ENCODE measurements at regions not wholly inside any gene's neighbourhood (a gene's known extent, or its start where the extent isn't known, plus 50 kb on each side); places are given as distances from the start of the nearest gene placed in this dataset.

- Histone ChIP-seq H3K36me3 (ENCODE audit: control insufficient read depth, insufficient read depth, low read length) (no peaks in the 10 kb centered on the region), H3K9me3 (ENCODE audit: control insufficient read depth, low read length) (no peaks in the 10 kb centered on the region), H3K4me1 (ENCODE audit: control insufficient read depth, insufficient read depth, low read length, poor library complexity, severe bottlenecking) (peaks cover 13% of the 10 kb centered on the region), H3K4me3 (ENCODE audit: extremely low read depth, insufficient read depth, low read length, poor library complexity, severe bottlenecking) (no peak overlapping the region), H3K27ac (ENCODE audit: low read depth, low read length, severe bottlenecking) (no peak overlapping the region)
- 90 to 100% methylated on average over 4 of the region's 4 CpGs for WGBS, 2 experiments (ENCODE audit: insufficient coverage in 2 of 2)
These were observed 82.2 kb upstream of the HSPA9 start for GRCh38 chr5:138657360-138657759.

- WGBS, 2 experiments (ENCODE audit: insufficient coverage in 2 of 2) = 83 to 88% methylated on average over 2 to 3 of the region's 4 CpGs
- H3K4me3 ChIP-seq (ENCODE audit: extremely low read depth, insufficient read depth, low read length, poor library complexity, severe bottlenecking) = no peak overlapping the region
These were observed 81.7 kb upstream of the HSPA9 start for GRCh38 chr5:138656916-138657315.

GRCh38 chr5:138655530-138656190, 80.5 kb upstream of the HSPA9 start:
- WGBS, 2 experiments (ENCODE audit: insufficient coverage in 2 of 2) = 92 to 96% methylated on average over 4 of the region's 6 CpGs
- H3K27ac ChIP-seq (ENCODE audit: low read depth, low read length, severe bottlenecking) = no peak overlapping the region
- H3K9me3 ChIP-seq (ENCODE audit: control insufficient read depth, low read length) = no peaks in the 10 kb centered on the region
- peaks cover 17% of the 10 kb centered on the region for H3K4me1 ChIP-seq (ENCODE audit: control insufficient read depth, insufficient read depth, low read length, poor library complexity, severe bottlenecking)
- H3K36me3 ChIP-seq (ENCODE audit: control insufficient read depth, insufficient read depth, low read length) = no peaks in the 10 kb centered on the region
- H3K4me3 ChIP-seq (ENCODE audit: extremely low read depth, insufficient read depth, low read length, poor library complexity, severe bottlenecking) = no peak overlapping the region

More at GRCh38 chr5:138656916-138657315, 81.7 kb upstream of the HSPA9 start:
- Histone ChIP-seq H3K4me1 (ENCODE audit: control insufficient read depth, insufficient read depth, low read length, poor library complexity, severe bottlenecking) (peaks cover 13% of the 10 kb centered on the region), H3K9me3 (ENCODE audit: control insufficient read depth, low read length) (no peaks in the 10 kb centered on the region), H3K27ac (ENCODE audit: low read depth, low read length, severe bottlenecking) (no peak overlapping the region), H3K36me3 (ENCODE audit: control insufficient read depth, insufficient read depth, low read length) (no peaks in the 10 kb centered on the region)

- H3K36me3 ChIP-seq (ENCODE audit: control insufficient read depth, insufficient read depth, low read length) = no peaks in the 10 kb centered on the region
- H3K4me1 ChIP-seq (ENCODE audit: control insufficient read depth, insufficient read depth, low read length, poor library complexity, severe bottlenecking) = peaks cover 17% of the 10 kb centered on the region
- 61 to 86% methylated on average over 1 to 5 of the region's 8 CpGs for WGBS, 2 experiments (ENCODE audit: insufficient coverage in 2 of 2)
- H3K4me3 ChIP-seq (ENCODE audit: extremely low read depth, insufficient read depth, low read length, poor library complexity, severe bottlenecking) = no peak overlapping the region
- no peaks in the 10 kb centered on the region for H3K9me3 ChIP-seq (ENCODE audit: control insufficient read depth, low read length)
- H3K27ac ChIP-seq (ENCODE audit: low read depth, low read length, severe bottlenecking) = no peak overlapping the region
These were observed 79.2 kb upstream of the HSPA9 start for GRCh38 chr5:138654281-138654867.

GRCh38 chr5:138653502-138653901, 78.3 kb upstream of the HSPA9 start:
- Histone ChIP-seq H3K4me3 (ENCODE audit: extremely low read depth, insufficient read depth, low read length, poor library complexity, severe bottlenecking) (no peak overlapping the region), H3K36me3 (ENCODE audit: control insufficient read depth, insufficient read depth, low read length) (no peaks in the 10 kb centered on the region), H3K27ac (ENCODE audit: low read depth, low read length, severe bottlenecking) (no peak overlapping the region), H3K9me3 (ENCODE audit: control insufficient read depth, low read length) (no peaks in the 10 kb centered on the region), H3K4me1 (ENCODE audit: control insufficient read depth, insufficient read depth, low read length, poor library complexity, severe bottlenecking) (peaks cover 17% of the 10 kb centered on the region)
- 56 to 72% methylated on average over 2 to 3 of the region's 4 CpGs for WGBS, 2 experiments (ENCODE audit: insufficient coverage in 2 of 2)

GRCh38 chr5:138651767-138652117, 76.5 kb upstream of the HSPA9 start:
- Histone ChIP-seq H3K27ac (ENCODE audit: low read depth, low read length, severe bottlenecking) (no peak overlapping the region), H3K9me3 (ENCODE audit: control insufficient read depth, low read length) (no peaks in the 10 kb centered on the region), H3K4me1 (ENCODE audit: control insufficient read depth, insufficient read depth, low read length, poor library complexity, severe bottlenecking) (peaks cover 22% of the 10 kb centered on the region), H3K4me3 (ENCODE audit: extremely low read depth, insufficient read depth, low read length, poor library complexity, severe bottlenecking) (no peak overlapping the region), H3K36me3 (ENCODE audit: control insufficient read depth, insufficient read depth, low read length) (no peaks in the 10 kb centered on the region)
- WGBS, 2 experiments (ENCODE audit: insufficient coverage in 2 of 2) = 80 to 98% methylated on average over 3 to 5 of the region's 6 CpGs

- Histone ChIP-seq H3K4me3 (ENCODE audit: extremely low read depth, insufficient read depth, low read length, poor library complexity, severe bottlenecking) (no peak overlapping the region), H3K4me1 (ENCODE audit: control insufficient read depth, insufficient read depth, low read length, poor library complexity, severe bottlenecking) (peaks cover 22% of the 10 kb centered on the region), H3K36me3 (ENCODE audit: control insufficient read depth, insufficient read depth, low read length) (no peaks in the 10 kb centered on the region), H3K27ac (ENCODE audit: low read depth, low read length, severe bottlenecking) (no peak overlapping the region), H3K9me3 (ENCODE audit: control insufficient read depth, low read length) (no peaks in the 10 kb centered on the region)
- WGBS, 2 experiments (ENCODE audit: insufficient coverage in 2 of 2) = 88 to 93% methylated on average over 6 to 10 of the region's 14 CpGs
These were observed 76.0 kb upstream of the HSPA9 start for GRCh38 chr5:138651058-138651766.

GRCh38 chr5:138650196-138650595, 75.0 kb upstream of the HSPA9 start:
- Histone ChIP-seq H3K27ac (ENCODE audit: low read depth, low read length, severe bottlenecking) (no peak overlapping the region), H3K4me3 (ENCODE audit: extremely low read depth, insufficient read depth, low read length, poor library complexity, severe bottlenecking) (no peak overlapping the region), H3K9me3 (ENCODE audit: control insufficient read depth, low read length) (no peaks in the 10 kb centered on the region), H3K4me1 (ENCODE audit: control insufficient read depth, insufficient read depth, low read length, poor library complexity, severe bottlenecking) (peaks cover 22% of the 10 kb centered on the region), H3K36me3 (ENCODE audit: control insufficient read depth, insufficient read depth, low read length) (no peaks in the 10 kb centered on the region)
- 74 to 89% methylated on average over 3 of the region's 7 CpGs for WGBS, 2 experiments (ENCODE audit: insufficient coverage in 2 of 2)

GRCh38 chr5:138649775-138650174, 74.6 kb upstream of the HSPA9 start:
- Histone ChIP-seq H3K9me3 (ENCODE audit: control insufficient read depth, low read length) (no peaks in the 10 kb centered on the region), H3K4me3 (ENCODE audit: extremely low read depth, insufficient read depth, low read length, poor library complexity, severe bottlenecking) (no peak overlapping the region), H3K27ac (ENCODE audit: low read depth, low read length, severe bottlenecking) (no peak overlapping the region), H3K36me3 (ENCODE audit: control insufficient read depth, insufficient read depth, low read length) (no peaks in the 10 kb centered on the region), H3K4me1 (ENCODE audit: control insufficient read depth, insufficient read depth, low read length, poor library complexity, severe bottlenecking) (peaks cover 22% of the 10 kb centered on the region)
- WGBS, 2 experiments (ENCODE audit: insufficient coverage in 2 of 2) = 46% methylated on average over 2 of the region's 3 CpGs; no CpG with 5 or more reads in 1 of the 2 experiments

- 61 to 66% methylated on average over 8 of the region's 9 CpGs for WGBS, 2 experiments (ENCODE audit: insufficient coverage in 2 of 2)
- peaks cover 17% of the 10 kb centered on the region for H3K4me1 ChIP-seq (ENCODE audit: control insufficient read depth, insufficient read depth, low read length, poor library complexity, severe bottlenecking)
- no peak overlapping the region for H3K27ac ChIP-seq (ENCODE audit: low read depth, low read length, severe bottlenecking)
- no peaks in the 10 kb centered on the region for H3K9me3 ChIP-seq (ENCODE audit: control insufficient read depth, low read length)
- no peak overlapping the region for H3K4me3 ChIP-seq (ENCODE audit: extremely low read depth, insufficient read depth, low read length, poor library complexity, severe bottlenecking)
- H3K36me3 ChIP-seq (ENCODE audit: control insufficient read depth, insufficient read depth, low read length) = no peaks in the 10 kb centered on the region
These were observed 74.1 kb upstream of the HSPA9 start for GRCh38 chr5:138649316-138649720.

- H3K4me3 ChIP-seq (ENCODE audit: extremely low read depth, insufficient read depth, low read length, poor library complexity, severe bottlenecking) = no peak overlapping the region
- 76 to 80% methylated on average over 1 to 2 of the region's 2 CpGs for WGBS, 2 experiments (ENCODE audit: insufficient coverage in 2 of 2)
- no peaks in the 10 kb centered on the region for H3K9me3 ChIP-seq (ENCODE audit: control insufficient read depth, low read length)
- no peak overlapping the region for H3K27ac ChIP-seq (ENCODE audit: low read depth, low read length, severe bottlenecking)
- H3K36me3 ChIP-seq (ENCODE audit: control insufficient read depth, insufficient read depth, low read length) = no peaks in the 10 kb centered on the region
- peaks cover 13% of the 10 kb centered on the region for H3K4me1 ChIP-seq (ENCODE audit: control insufficient read depth, insufficient read depth, low read length, poor library complexity, severe bottlenecking)
These were observed 73.6 kb upstream of the HSPA9 start for GRCh38 chr5:138648841-138649240.
